CD4-positive, alpha-beta T cell (primary cell): ENCODE measurements at regions not wholly inside any gene's neighbourhood (a gene's known extent, or its start where the extent isn't known, plus 50 kb on each side); places are given as distances from the start of the nearest gene placed in this dataset.

Experiments used
- ATAC-seq: fragments of 200-7000 bp; cut with Tn5 transposase; one replicate; pipeline ENCODE4 v1.10.0; 2022; ENCODE audit warnings: mild to moderate bottlenecking; ENCODE audit not compliant: poor library complexity
- CTCF ChIA-PET: fragments of 350-600 bp; sonication (Branson Sonifier 250); formaldehyde crosslinking; loops from one replicate; lab custom pipeline; 2021; ENCODE audit warnings: antibody characterized with exemption, inconsistent platforms; lab: Charles Lee
- POLR2A ChIA-PET: fragments of 350-600 bp; sonication (Branson Sonifier 250); formaldehyde crosslinking; loops from one replicate; lab custom pipeline; 2021; ENCODE audit warnings: antibody characterized with exemption, inconsistent platforms; lab: Charles Lee
- DNase-seq, 14 experiments: peaks; one replicate each; pipeline ENCODE4 v3.0.0-alpha.2; 2013 to 2020; ENCODE audit warnings: mixed read lengths in 2 of 14
- H3K27ac ChIP-seq, 2 donors: one replicate each; pipeline versions ENCODE4 v1.5.1 to v1.7.0; 2013; ENCODE audit warnings: low read length in 2 of 2, low read depth in 1 of 2, mild to moderate bottlenecking in 1 of 2
- H3K27me3 ChIP-seq, 2 experiments: 1 replicate in 1 of 2; 2 replicates in 1 of 2; pipeline versions ENCODE4 v1.6.1 to v1.7.0; 2013; ENCODE audit warnings: low read length in 2 of 2, control low read depth in 1 of 2, mild to moderate bottlenecking in 1 of 2, moderate library complexity in 1 of 2; ENCODE audit not compliant: insufficient read depth in 2 of 2, control insufficient read depth in 1 of 2
- H3K36me3 ChIP-seq: one replicate; pipeline ENCODE4 v1.6.1; 2013; ENCODE audit warnings: low read length, control low read depth; ENCODE audit not compliant: insufficient read depth
- H3K4me1 ChIP-seq: one replicate; pipeline ENCODE4 v1.6.1; 2013; ENCODE audit warnings: low read length, control low read depth; ENCODE audit not compliant: insufficient read depth
- H3K4me3 ChIP-seq: one replicate; pipeline ENCODE4 v1.5.1; 2013; ENCODE audit warnings: mild to moderate bottlenecking, low read length, moderate library complexity
- H3K9me3 ChIP-seq, 2 experiments: 1 replicate in 1 of 2; 2 replicates in 1 of 2; pipeline versions ENCODE4 v1.6.1 to v1.7.0; 2013; ENCODE audit warnings: low read length in 2 of 2, mild to moderate bottlenecking in 2 of 2, control low read depth in 1 of 2, moderate library complexity in 1 of 2; ENCODE audit not compliant: control insufficient read depth in 1 of 2, insufficient read depth in 1 of 2
- H3K27ac Mint-ChIP-seq: one replicate; pipeline ENCODE4 v1.8.0; 2020; ENCODE audit warnings: mixed read lengths
- H3K27me3 Mint-ChIP-seq: one replicate; pipeline ENCODE4 v1.8.0; 2021; ENCODE audit warnings: mixed read lengths
- H3K36me3 Mint-ChIP-seq: one replicate; pipeline ENCODE4 v1.8.0; 2021; ENCODE audit warnings: low read depth, mixed read lengths
- H3K4me1 Mint-ChIP-seq: one replicate; pipeline ENCODE4 v1.8.0; 2021; ENCODE audit warnings: low read depth, mixed read lengths
- H3K4me3 Mint-ChIP-seq: one replicate; pipeline ENCODE4 v1.8.0; 2020; ENCODE audit warnings: mild to moderate bottlenecking, mixed read lengths
- H3K9me3 Mint-ChIP-seq: one replicate; pipeline ENCODE4 v1.8.0; 2020; ENCODE audit warnings: mixed read lengths
- CTCF ChIP-seq: fragments of 200-600 bp; IDR thresholded peaks from one replicate; pipeline ENCODE4 v1.8.0; 2022; ENCODE audit warnings: antibody characterized with exemption, mild to moderate bottlenecking
- intact Hi-C, 2 experiments: fragments of 100-400 bp; cut with DNase I in 1 of 2; cut with micrococcal nuclease in 1 of 2; formaldehyde crosslinking; loops; one replicate each; pipeline versions ENCODE4 v1.15.1 to v1.9.0; 2023 to 2025; cut with DNase I, micrococcal nuclease

GRCh38 chr2:78029392-78029995 is 507.3 kb upstream of the LRRTM4 start:
- TF ChIP-seq CTCF, result no peak
- POLR2A ChIA-PET, result no interaction called here

DNA sequence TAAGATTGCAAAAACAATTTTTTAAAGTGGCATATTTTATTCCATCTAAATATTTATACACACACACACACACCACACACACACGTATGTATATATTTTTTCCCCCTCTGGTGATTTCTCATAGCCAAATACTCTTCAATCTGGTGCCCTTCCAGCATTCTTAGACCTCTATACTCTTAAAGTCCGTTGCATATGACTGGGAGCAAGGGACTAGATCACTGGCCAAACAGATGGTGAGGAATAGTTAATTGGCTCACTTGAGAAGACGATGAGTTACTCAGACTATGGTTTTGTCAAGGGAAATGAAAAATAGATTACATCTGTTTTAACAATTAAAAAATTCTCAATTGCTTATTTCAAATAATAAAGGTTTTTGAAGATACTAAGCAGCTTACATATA is 512.5 kb upstream of the LRRTM4 start:
- peaks cover 5 to 6% of the 10 kb centered on the region in 2 experiments for H3K9me3 ChIP-seq
- no peak overlapping the region for H3K4me3 ChIP-seq
- ChIA-PET POLR2A (no interaction called here), CTCF (no interaction called here)
- intact Hi-C loops, result no loop called here
- no peak for TF ChIP-seq CTCF
- Mint-ChIP-seq H3K36me3 (no peaks in the 10 kb centered on the region), H3K4me1 (no peaks in the 10 kb centered on the region), H3K4me3 (no peak overlapping the region), H3K27ac (no peak overlapping the region), H3K9me3 (peaks cover 13% of the 10 kb centered on the region), H3K27me3 (no peaks in the 10 kb centered on the region)
- H3K27ac ChIP-seq, result no peak overlapping the region
- no peaks in the 10 kb centered on the region for H3K36me3 ChIP-seq
- ATAC-seq, result no peak
- H3K27me3 ChIP-seq, result no peaks in the 10 kb centered on the region
- DNase-seq, result no peak
- no peaks in the 10 kb centered on the region for H3K4me1 ChIP-seq

More at GRCh38 chr2:78029392-78029995, 507.3 kb upstream of the LRRTM4 start:
- peaks cover 5 to 11% of the 10 kb centered on the region in 2 experiments for H3K9me3 ChIP-seq
- intact Hi-C loops, result no loop called here
- H3K4me3 Mint-ChIP-seq, result no peak overlapping the region
- no peaks in the 10 kb centered on the region for H3K4me1 Mint-ChIP-seq
- H3K4me1 ChIP-seq, result no peaks in the 10 kb centered on the region
- CTCF ChIA-PET, result no interaction called here
- DNase-seq, result no peak
- H3K27me3 ChIP-seq, result no peaks in the 10 kb centered on the region
- no peak for ATAC-seq
- peaks cover 17% of the 10 kb centered on the region for H3K9me3 Mint-ChIP-seq
- no peak overlapping the region for H3K4me3 ChIP-seq
- H3K36me3 Mint-ChIP-seq, result no peaks in the 10 kb centered on the region
- no peak overlapping the region for H3K27ac Mint-ChIP-seq
- H3K27me3 Mint-ChIP-seq, result no peaks in the 10 kb centered on the region
- H3K36me3 ChIP-seq, result no peaks in the 10 kb centered on the region
- H3K27ac ChIP-seq, result no peak overlapping the region

DNA sequence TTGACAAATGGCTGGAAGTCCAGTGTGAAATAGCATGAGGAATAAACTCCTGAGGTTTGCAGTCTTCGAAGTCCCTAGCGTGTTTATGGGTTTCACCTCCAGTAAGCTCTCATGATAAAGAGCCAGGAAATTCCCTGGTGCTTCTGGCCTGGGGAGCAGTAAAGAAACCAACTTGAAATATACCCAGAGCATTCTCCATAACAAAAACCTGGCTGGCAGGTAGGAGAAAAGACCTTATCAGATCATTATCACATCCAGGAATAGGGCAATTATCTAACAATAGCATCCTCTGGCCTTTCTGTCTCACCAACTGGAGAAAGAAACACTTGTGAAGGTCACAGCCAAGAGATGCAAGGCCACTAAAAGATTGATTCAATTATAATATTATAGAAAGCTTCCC is 513.6 kb upstream of the LRRTM4 start:
- Mint-ChIP-seq H3K27me3 (no peaks in the 10 kb centered on the region), H3K36me3 (no peaks in the 10 kb centered on the region), H3K27ac (no peak overlapping the region), H3K4me3 (no peak overlapping the region), H3K9me3 (peaks cover 13% of the 10 kb centered on the region), H3K4me1 (no peaks in the 10 kb centered on the region)
- TF ChIP-seq CTCF, result no peak
- Histone ChIP-seq H3K27ac (no peak overlapping the region), H3K9me3 (peaks cover 0 to 10% of the 10 kb centered on the region in 2 experiments), H3K4me3 (no peak overlapping the region), H3K4me1 (no peaks in the 10 kb centered on the region), H3K27me3 (no peaks in the 10 kb centered on the region), H3K36me3 (no peaks in the 10 kb centered on the region)
- ChIA-PET POLR2A (no interaction called here), CTCF (no interaction called here)
- intact Hi-C loops, result no loop called here
- ATAC-seq, result no peak
- no peak for DNase-seq
